ENCODE measurements at regions not wholly inside any gene's neighbourhood (a gene's known extent, or its start where the extent isn't known, plus 50 kb on each side); places are given as distances from the start of the nearest gene placed in this dataset.

GRCh38 chr9:28031521-28032267, 458.4 kb upstream of the C9orf72 start:
- Histone ChIP-seq H3K4me1 (no peaks in the 10 kb centered on the region), H3K36me3 (ENCODE audit: low read depth, missing control alignments) (no peaks in the 10 kb centered on the region), H3K9me3 (no peaks in the 10 kb centered on the region), H3K27ac (no peak overlapping the region), H3K27me3 (no peaks in the 10 kb centered on the region), H3K4me3 (no peak overlapping the region)
- DNase-seq, result no peak
- WGBS, 2 donors, result 82 to 83% methylated on average over 5 of the region's 5 CpGs
- TF ChIP-seq POLR2A (IDR thresholded peaks at IDR 0.05) (no peak), CTCF (IDR thresholded peaks at IDR 0.05) (no peak)
- intact Hi-C loops (cut with DNase I; ENCODE audit: low total_unique reads), result no loop called here

GRCh38 chr9:28032268-28032590, 458.9 kb upstream of the C9orf72 start:
- 93 to 98% methylated on average over 2 of the region's 2 CpGs for WGBS, 2 donors
- Histone ChIP-seq H3K36me3 (ENCODE audit: low read depth, missing control alignments) (no peaks in the 10 kb centered on the region), H3K27me3 (no peaks in the 10 kb centered on the region), H3K4me3 (no peak overlapping the region), H3K4me1 (no peaks in the 10 kb centered on the region), H3K27ac (no peak overlapping the region), H3K9me3 (no peaks in the 10 kb centered on the region)
- TF ChIP-seq CTCF (IDR thresholded peaks at IDR 0.05), result no peak
- no peak for TF ChIP-seq POLR2A (IDR thresholded peaks at IDR 0.05)
- no peak for DNase-seq
- intact Hi-C loops (cut with DNase I; ENCODE audit: low total_unique reads), result no loop called here

- no peaks in the 10 kb centered on the region for H3K27me3 ChIP-seq
- H3K4me3 ChIP-seq, result no peak overlapping the region
- intact Hi-C loops (cut with DNase I; ENCODE audit: low total_unique reads), result no loop called here
- 48 to 56% methylated on average over 6 of the region's 6 CpGs for WGBS, 2 donors
- TF ChIP-seq POLR2A (IDR thresholded peaks at IDR 0.05) (no peak), CTCF (IDR thresholded peaks at IDR 0.05) (no peak)
- no peak overlapping the region for H3K27ac ChIP-seq
- no peaks in the 10 kb centered on the region for H3K4me1 ChIP-seq
- H3K36me3 ChIP-seq (ENCODE audit: low read depth, missing control alignments), result no peaks in the 10 kb centered on the region
- DNase-seq, result no peak
- no peaks in the 10 kb centered on the region for H3K9me3 ChIP-seq
Measured at GRCh38 chr9:28034242-28034641, 461.0 kb upstream of the C9orf72 start.

- Histone ChIP-seq H3K36me3 (ENCODE audit: low read depth, missing control alignments) (no peaks in the 10 kb centered on the region), H3K27me3 (no peaks in the 10 kb centered on the region), H3K4me1 (no peaks in the 10 kb centered on the region), H3K27ac (no peak overlapping the region), H3K4me3 (no peak overlapping the region), H3K9me3 (no peaks in the 10 kb centered on the region)
- WGBS, 2 donors, result 48 to 67% methylated on average over 1 of the region's 1 CpG
- TF ChIP-seq CTCF (IDR thresholded peaks at IDR 0.05), result no peak
- no peak for TF ChIP-seq POLR2A (IDR thresholded peaks at IDR 0.05)
- intact Hi-C loops (cut with DNase I; ENCODE audit: low total_unique reads), result no loop called here
- no peak for DNase-seq
Measured at GRCh38 chr9:28037968-28038367, 464.7 kb upstream of the C9orf72 start.

- DNase-seq, result no peak
- Histone ChIP-seq H3K36me3 (ENCODE audit: low read depth, missing control alignments) (no peaks in the 10 kb centered on the region), H3K4me1 (no peaks in the 10 kb centered on the region), H3K4me3 (no peak overlapping the region), H3K27ac (no peak overlapping the region), H3K27me3 (no peaks in the 10 kb centered on the region), H3K9me3 (no peaks in the 10 kb centered on the region)
- TF ChIP-seq CTCF (IDR thresholded peaks at IDR 0.05) (no peak), POLR2A (IDR thresholded peaks at IDR 0.05) (no peak)
- intact Hi-C loops (cut with DNase I; ENCODE audit: low total_unique reads), result no loop called here
- 93 to 94% methylated on average over 3 of the region's 3 CpGs for WGBS, 2 donors
Measured at GRCh38 chr9:28045051-28045450, 471.8 kb upstream of the C9orf72 start.

Data from testis (tissue), 2 donors.